Heart left ventricle (tissue), 13 donors: ENCODE measurements at regions not wholly inside any gene's neighbourhood (a gene's known extent, or its start where the extent isn't known, plus 50 kb on each side); places are given as distances from the start of the nearest gene placed in this dataset.

ENCODE experiments used
- CTCF ChIP-seq, 12 donors: fragments of 200-600 bp; sonication (generic) in 4 of 12; IDR thresholded peaks; one replicate each; pipeline versions ENCODE4 v1.5.0 to v1.8.0; 2018 to 2022; ENCODE audit warnings: antibody characterized with exemption in 12 of 12, mild to moderate bottlenecking in 5 of 12
- POLR2A ChIP-seq, 2 donors: fragments of 450-650 bp; IDR thresholded peaks; one replicate each; pipeline ENCODE4 v1.6.1; 2017; ENCODE audit warnings: antibody characterized with exemption in 2 of 2, mild to moderate bottlenecking in 2 of 2, moderate library complexity in 2 of 2
- donor health status: ischemic (EF 13 %, LVEDD 7.1; RV severe dilation, severe dysfunction).
- donor health status: DM: no; HTN: yes; CAD: no.
- donor health status: DM: no; HTN: no; CAD: no.
- donor health status: ischemic (EF 25% LVEDD 6.9; RV normal size, moderate dysfunction).
- donor health status: ischemic (EF 25% LVEDD 5.7; RV mildly dilated, moderate dysfunction).
- donor health status: ischemic (EF 35%, LVEDD 5.7; RV mildly dilated, moderate dysfunction).
- donor health status: nonischemic (EF 11% LVEDD 7.7; RV severe dilation, severe dysfunction).
- donor health status: DM: yes; HTN: yes; CAD: no.
- donor health status: PGD.
- donor health status: ischemic (EF 29% LVEDD 5.4; RV normal size, mild dysfunction).
- donor health status: nonischemic (EF 23%, LVEDD 6.1; RV moderate dilation, normal function).

GRCh38 chr4:10811991-10812390, 127.4 kb upstream of the CLNK start:
- TF ChIP-seq CTCF (IDR thresholded peaks at IDR 0.05) (no peak), POLR2A (IDR thresholded peaks at IDR 0.05) (no peak)
